ENCODE measurements at regions not wholly inside any gene's neighbourhood (a gene's known extent, or its start where the extent isn't known, plus 50 kb on each side); places are given as distances from the start of the nearest gene placed in this dataset.

GRCh38 chr1:201717286-201717685 is 111.7 kb upstream of the IPO9 start:
- no peak for DNase-seq
- 96 to 100% methylated on average over 3 of the region's 3 CpGs for WGBS, 2 donors
- ATAC-seq: no peak
- Histone ChIP-seq H3K4me3 (no peak overlapping the region), H3K27me3 (no peaks in the 10 kb centered on the region), H3K4me1 (peaks cover 44 to 100% (median 94%) of the 10 kb centered on the region in 9 donors), H3K36me3 (peaks cover 0 to 31% (median 12%) of the 10 kb centered on the region in 9 donors), H3K27ac (peak overlapping the region in 8 of 10 donors; percentile 6 to 98 (median 49)), H3K9me3 (no peaks in the 10 kb centered on the region)
- intact Hi-C loops (cut with DNase I): loop anchor here in 1 of 10 donors (10.0 kb wide), 1 partner anchor 168 kb away; the partner anchor contains the start of gene SHISA4
- no peak for TF ChIP-seq CTCF (IDR thresholded peaks at IDR 0.05)

GRCh38 chr1:201718346-201719202 is 110.4 kb upstream of the IPO9 start:
- no peak for DNase-seq
- intact Hi-C loops (cut with DNase I): loop anchor here in 1 of 10 donors (10.0 kb wide), 1 partner anchor 166 kb away; the partner anchor contains the start of gene SHISA4
- Histone ChIP-seq H3K27ac (peak overlapping the region in 8 of 10 donors; percentile 75 to 90 (median 85)), H3K27me3 (no peaks in the 10 kb centered on the region), H3K4me3 (no peak overlapping the region), H3K4me1 (peaks cover 34 to 98% (median 92%) of the 10 kb centered on the region in 9 donors), H3K36me3 (peaks cover 0 to 39% (median 12%) of the 10 kb centered on the region in 9 donors), H3K9me3 (no peaks in the 10 kb centered on the region)
- no peak for ATAC-seq
- WGBS, 2 donors: 94 to 96% methylated on average over 36 of the region's 36 CpGs
- no peak for TF ChIP-seq CTCF (IDR thresholded peaks at IDR 0.05)

GRCh38 chr1:201719812-201720521 is 109.0 kb upstream of the IPO9 start:
- Histone ChIP-seq H3K27ac (peak overlapping the region; percentile 75 to 90 (median 83)), H3K9me3 (no peaks in the 10 kb centered on the region), H3K4me3 (no peak overlapping the region), H3K27me3 (no peaks in the 10 kb centered on the region), H3K36me3 (peaks cover 0 to 39% (median 12%) of the 10 kb centered on the region in 9 donors), H3K4me1 (peaks cover 32 to 98% (median 92%) of the 10 kb centered on the region in 9 donors)
- WGBS, 2 donors: 33 to 36% methylated on average over 9 of the region's 9 CpGs
- intact Hi-C loops (cut with DNase I): loop anchor here in 1 of 10 donors (10.0 kb wide), 1 partner anchor 165 kb away; the partner anchor contains the start of gene SHISA4
- DNase-seq (peak; percentile 81 to 87), ATAC-seq (peak; percentile 43 to 80 (median 68))
- TF ChIP-seq CTCF (IDR thresholded peaks at IDR 0.05): no peak

GRCh38 chr1:201720522-201720844 is 108.5 kb upstream of the IPO9 start:
- H3K27me3 ChIP-seq: no peaks in the 10 kb centered on the region
- no peak overlapping the region for H3K4me3 ChIP-seq
- peak overlapping the region; percentile 75 to 90 (median 83) for H3K27ac ChIP-seq
- peaks cover 0 to 39% (median 12%) of the 10 kb centered on the region in 9 donors for H3K36me3 ChIP-seq
- ATAC-seq (no peak), DNase-seq (no peak)
- H3K4me1 ChIP-seq: peaks cover 30 to 98% (median 92%) of the 10 kb centered on the region in 9 donors
- no peaks in the 10 kb centered on the region for H3K9me3 ChIP-seq
- intact Hi-C loops (cut with DNase I): no loop called here
- 79 to 85% methylated on average over 3 of the region's 3 CpGs for WGBS, 2 donors
- TF ChIP-seq CTCF (IDR thresholded peaks at IDR 0.05): no peak

Data from heart right ventricle (tissue), 16 donors.